Loucy (cell line): ENCODE measurements at regions not wholly inside any gene's neighbourhood (a gene's known extent, or its start where the extent isn't known, plus 50 kb on each side); places are given as distances from the start of the nearest gene placed in this dataset.
A peak's percentile ranks its signal among the peaks of the same experiment; 100 is the strongest.

Source experiments
- EZH2phosphoT487 ChIP-seq: fragments of 200-600 bp; IDR thresholded peaks from 2 replicates; pipeline ENCODE4 v1.6.1; 2018; ENCODE audit warnings: antibody characterized with exemption, mild to moderate bottlenecking, moderate library complexity, borderline replicate concordance
- TF ChIP-seq, protein P1 (sequence below): fragments of 200-600 bp; sonication (generic); conservative IDR thresholded peaks from 2 replicates; pipeline ENCODE4 v1.5.1; 2014; ENCODE audit warnings: mild to moderate bottlenecking, antibody characterized with exemption, low read length

DNA sequence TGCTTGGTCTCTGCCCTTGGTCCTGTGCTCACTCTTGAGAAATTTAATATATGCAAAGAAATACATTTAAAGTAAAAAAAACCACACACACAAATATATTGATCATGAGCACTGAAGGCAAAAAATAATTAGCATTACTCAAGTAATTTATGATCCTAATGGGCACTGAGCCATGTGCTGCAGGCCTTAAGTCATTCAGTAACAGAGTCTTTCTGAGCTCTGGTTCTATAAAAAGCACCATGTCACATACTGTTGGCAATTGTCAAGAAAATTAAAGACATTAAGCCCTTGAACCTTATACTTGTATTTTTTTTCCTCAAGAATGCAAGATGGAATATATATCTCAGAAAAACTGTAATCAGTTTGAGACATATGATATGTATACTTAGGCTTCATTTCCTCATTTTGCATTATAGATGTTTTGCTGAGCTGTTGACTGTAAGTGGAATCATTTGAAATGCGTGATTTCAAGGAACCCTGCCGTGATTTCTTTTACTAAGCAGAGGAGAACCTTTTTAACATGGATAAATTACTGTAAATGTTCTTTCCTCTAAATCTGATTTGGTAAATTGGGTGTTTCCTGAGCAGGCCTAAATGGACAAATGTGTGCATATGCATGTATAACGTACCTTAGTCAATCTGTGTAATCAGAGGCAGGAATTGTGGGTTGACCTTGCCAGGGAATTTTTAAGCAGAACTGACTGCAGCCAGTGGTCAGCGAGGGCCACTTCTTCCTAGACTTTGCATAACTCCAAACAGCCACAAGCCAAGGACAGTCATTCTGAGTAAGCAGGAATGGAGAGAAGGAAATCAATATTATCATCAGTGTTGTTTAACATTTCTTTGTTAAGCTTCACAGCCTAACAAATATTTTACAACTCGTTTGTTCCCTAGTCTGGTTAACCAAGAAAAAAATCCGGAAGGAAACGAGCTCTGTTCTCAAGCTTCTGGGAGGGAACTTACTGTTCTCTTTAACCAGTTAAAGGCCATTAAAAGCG, 191.5 kb upstream of the ATP5MC3 start:
- peak; percentile 65; the same call in 1 of the 2 replicates for TF ChIP-seq EZH2phosphoT487
- TF ChIP-seq, protein P1, sequence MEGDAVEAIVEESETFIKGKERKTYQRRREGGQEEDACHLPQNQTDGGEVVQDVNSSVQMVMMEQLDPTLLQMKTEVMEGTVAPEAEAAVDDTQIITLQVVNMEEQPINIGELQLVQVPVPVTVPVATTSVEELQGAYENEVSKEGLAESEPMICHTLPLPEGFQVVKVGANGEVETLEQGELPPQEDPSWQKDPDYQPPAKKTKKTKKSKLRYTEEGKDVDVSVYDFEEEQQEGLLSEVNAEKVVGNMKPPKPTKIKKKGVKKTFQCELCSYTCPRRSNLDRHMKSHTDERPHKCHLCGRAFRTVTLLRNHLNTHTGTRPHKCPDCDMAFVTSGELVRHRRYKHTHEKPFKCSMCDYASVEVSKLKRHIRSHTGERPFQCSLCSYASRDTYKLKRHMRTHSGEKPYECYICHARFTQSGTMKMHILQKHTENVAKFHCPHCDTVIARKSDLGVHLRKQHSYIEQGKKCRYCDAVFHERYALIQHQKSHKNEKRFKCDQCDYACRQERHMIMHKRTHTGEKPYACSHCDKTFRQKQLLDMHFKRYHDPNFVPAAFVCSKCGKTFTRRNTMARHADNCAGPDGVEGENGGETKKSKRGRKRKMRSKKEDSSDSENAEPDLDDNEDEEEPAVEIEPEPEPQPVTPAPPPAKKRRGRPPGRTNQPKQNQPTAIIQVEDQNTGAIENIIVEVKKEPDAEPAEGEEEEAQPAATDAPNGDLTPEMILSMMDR = no peak
